ENCODE measurements at regions not wholly inside any gene's neighbourhood (a gene's known extent, or its start where the extent isn't known, plus 50 kb on each side); places are given as distances from the start of the nearest gene placed in this dataset.

DNA sequence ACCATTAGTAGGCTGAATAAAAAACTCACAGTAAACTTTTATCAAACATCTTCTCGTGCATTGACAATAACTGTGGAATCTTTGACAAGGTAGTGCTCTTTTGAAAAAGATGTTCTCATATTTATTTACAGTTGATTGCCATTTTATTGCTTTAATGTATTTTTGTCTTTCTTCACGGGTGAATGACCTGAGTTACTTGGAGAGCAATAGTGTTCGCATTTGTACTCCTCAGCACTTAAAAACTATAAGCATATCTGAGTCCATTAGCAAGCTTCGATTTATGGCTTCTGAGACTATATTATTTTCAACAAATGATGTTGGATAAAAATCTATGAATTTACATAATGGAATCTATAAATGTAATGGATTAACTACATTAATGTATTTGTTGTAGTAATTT lies 1012.3 kb downstream of the CDH9 start:
- DNase-seq: no peak
- no peak for TF ChIP-seq POLR2A (IDR thresholded peaks at IDR 0.05)
- TF ChIP-seq EP300 (IDR thresholded peaks at IDR 0.05; ENCODE audit: low read depth): no peak
- no peak for TF ChIP-seq POLR2AphosphoS5 (IDR thresholded peaks at IDR 0.05)
- TF ChIP-seq, protein P1, sequence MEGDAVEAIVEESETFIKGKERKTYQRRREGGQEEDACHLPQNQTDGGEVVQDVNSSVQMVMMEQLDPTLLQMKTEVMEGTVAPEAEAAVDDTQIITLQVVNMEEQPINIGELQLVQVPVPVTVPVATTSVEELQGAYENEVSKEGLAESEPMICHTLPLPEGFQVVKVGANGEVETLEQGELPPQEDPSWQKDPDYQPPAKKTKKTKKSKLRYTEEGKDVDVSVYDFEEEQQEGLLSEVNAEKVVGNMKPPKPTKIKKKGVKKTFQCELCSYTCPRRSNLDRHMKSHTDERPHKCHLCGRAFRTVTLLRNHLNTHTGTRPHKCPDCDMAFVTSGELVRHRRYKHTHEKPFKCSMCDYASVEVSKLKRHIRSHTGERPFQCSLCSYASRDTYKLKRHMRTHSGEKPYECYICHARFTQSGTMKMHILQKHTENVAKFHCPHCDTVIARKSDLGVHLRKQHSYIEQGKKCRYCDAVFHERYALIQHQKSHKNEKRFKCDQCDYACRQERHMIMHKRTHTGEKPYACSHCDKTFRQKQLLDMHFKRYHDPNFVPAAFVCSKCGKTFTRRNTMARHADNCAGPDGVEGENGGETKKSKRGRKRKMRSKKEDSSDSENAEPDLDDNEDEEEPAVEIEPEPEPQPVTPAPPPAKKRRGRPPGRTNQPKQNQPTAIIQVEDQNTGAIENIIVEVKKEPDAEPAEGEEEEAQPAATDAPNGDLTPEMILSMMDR (IDR thresholded peaks at IDR 0.05): no peak
- in situ Hi-C loops (cut with MboI; ENCODE audit: low pct_ligation_motif_present in 1 of 4, low pct_unique_long_range_greater_than_20kb in 1 of 4, low sequenced_read_pairs in 3 of 4) (no loop called here), intact Hi-C loops (cut with DNase I; ENCODE audit: low total_unique reads) (no loop called here)
- Histone ChIP-seq H3K27me3 (no peaks in the 10 kb centered on the region), H3K4me1 (no peaks in the 10 kb centered on the region), H3K36me3 (no peaks in the 10 kb centered on the region), H3K4me3 (no peak overlapping the region), H3K27ac (no peak overlapping the region), H3K9me3 (no peaks in the 10 kb centered on the region)
- WGBS, 2 donors (ENCODE audit: low coverage in 1 of 2): 55 to 66% methylated on average over 4 of the region's 4 CpGs

DNA sequence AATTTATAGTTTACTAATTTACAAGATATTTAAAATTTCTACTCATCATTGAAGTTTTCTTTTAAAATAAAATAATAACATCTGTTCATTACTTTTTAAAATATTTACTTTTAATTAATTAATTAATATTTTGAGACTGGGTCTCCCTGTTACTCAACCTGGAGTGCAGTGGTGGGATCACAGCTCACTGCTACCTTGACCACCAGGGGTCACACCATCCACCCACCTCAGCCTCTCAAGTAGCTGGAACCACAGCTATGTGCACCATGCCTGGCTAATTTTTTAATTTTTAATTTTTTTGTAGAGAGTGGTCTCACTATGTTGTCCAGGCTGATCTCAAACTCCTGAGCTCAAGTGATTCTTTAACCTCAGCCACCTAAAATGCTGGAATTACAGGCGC lies 1013.6 kb downstream of the CDH9 start:
- Histone ChIP-seq H3K27me3 (no peaks in the 10 kb centered on the region), H3K9me3 (no peaks in the 10 kb centered on the region), H3K4me3 (no peak overlapping the region), H3K4me1 (no peaks in the 10 kb centered on the region), H3K27ac (no peak overlapping the region), H3K36me3 (no peaks in the 10 kb centered on the region)
- in situ Hi-C loops (cut with MboI; ENCODE audit: low pct_ligation_motif_present in 1 of 4, low pct_unique_long_range_greater_than_20kb in 1 of 4, low sequenced_read_pairs in 3 of 4) (no loop called here), intact Hi-C loops (cut with DNase I; ENCODE audit: low total_unique reads) (no loop called here)
- no peak for DNase-seq
- 90 to 91% methylated on average over 1 of the region's 1 CpG for WGBS, 2 donors (ENCODE audit: low coverage in 1 of 2)
- TF ChIP-seq POLR2AphosphoS5 (IDR thresholded peaks at IDR 0.05): no peak

DNA sequence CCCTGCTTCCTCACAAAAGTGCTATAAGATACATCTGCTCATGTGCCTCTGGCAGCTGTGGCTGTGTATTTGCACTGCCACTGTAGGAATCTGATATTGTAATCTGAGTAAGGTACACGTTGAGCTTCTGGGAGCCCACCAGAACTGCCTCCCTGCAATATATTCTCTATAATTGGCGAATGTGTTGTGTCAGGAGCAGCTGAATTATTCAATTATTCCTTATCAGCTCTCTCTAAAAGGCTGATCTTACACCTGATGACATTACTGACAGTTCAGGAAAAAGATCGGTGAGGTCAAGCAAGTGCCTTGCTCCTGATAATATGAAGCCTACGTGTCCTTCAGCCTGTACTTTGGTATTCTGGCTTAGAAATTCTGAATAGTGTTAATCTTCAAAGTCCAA lies 1015.0 kb downstream of the CDH9 start:
- no peak overlapping the region for H3K27ac ChIP-seq
- no peaks in the 10 kb centered on the region for H3K36me3 ChIP-seq
- no peaks in the 10 kb centered on the region for H3K27me3 ChIP-seq
- WGBS, 2 donors (ENCODE audit: low coverage in 1 of 2): 61 to 71% methylated on average over 3 to 4 of the region's 4 CpGs
- H3K4me3 ChIP-seq: no peak overlapping the region
- intact Hi-C loops (cut with DNase I; ENCODE audit: low total_unique reads): no loop called here
- no peak for TF ChIP-seq POLR2A (IDR thresholded peaks at IDR 0.05)
- TF ChIP-seq POLR2AphosphoS5 (IDR thresholded peaks at IDR 0.05): no peak
- TF ChIP-seq, protein P1 (IDR thresholded peaks at IDR 0.05): no peak
- no peak for TF ChIP-seq EP300 (IDR thresholded peaks at IDR 0.05; ENCODE audit: low read depth)
- in situ Hi-C loops (cut with MboI; ENCODE audit: low pct_ligation_motif_present in 1 of 4, low pct_unique_long_range_greater_than_20kb in 1 of 4, low sequenced_read_pairs in 3 of 4): no loop called here
- H3K9me3 ChIP-seq: no peaks in the 10 kb centered on the region
- H3K4me1 ChIP-seq: no peaks in the 10 kb centered on the region
- no peak for DNase-seq

DNA sequence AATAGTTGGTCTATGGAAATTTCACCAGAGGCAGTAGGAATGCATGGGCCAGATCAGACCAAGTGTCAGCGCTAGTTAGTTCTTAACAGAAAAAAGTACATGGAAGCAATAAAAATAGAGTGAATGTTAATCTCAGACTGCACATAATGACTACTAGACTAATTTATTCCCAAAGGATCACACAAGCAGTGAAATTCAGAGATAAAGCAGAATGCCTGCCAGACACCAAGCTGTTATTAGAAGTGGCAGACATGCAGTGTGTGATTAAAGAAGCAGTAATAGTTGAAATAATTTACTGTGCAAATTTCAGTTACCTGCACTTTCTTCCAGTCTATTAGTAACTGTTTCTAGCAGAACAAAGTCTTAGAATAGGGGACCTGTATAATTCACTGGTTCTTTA lies 1024.2 kb downstream of the CDH9 start:
- Histone ChIP-seq H3K36me3 (no peaks in the 10 kb centered on the region), H3K4me1 (no peaks in the 10 kb centered on the region), H3K9me3 (peaks cover 3 to 4% of the 10 kb centered on the region in 2 donors), H3K27ac (no peak overlapping the region), H3K4me3 (no peak overlapping the region), H3K27me3 (no peaks in the 10 kb centered on the region)
- in situ Hi-C loops (cut with MboI; ENCODE audit: low pct_ligation_motif_present in 1 of 4, low pct_unique_long_range_greater_than_20kb in 1 of 4, low sequenced_read_pairs in 3 of 4) (no loop called here), intact Hi-C loops (cut with DNase I; ENCODE audit: low total_unique reads) (no loop called here)
- TF ChIP-seq EP300 (IDR thresholded peaks at IDR 0.05; ENCODE audit: low read depth) (no peak), POLR2A (IDR thresholded peaks at IDR 0.05) (no peak), POLR2AphosphoS5 (IDR thresholded peaks at IDR 0.05) (no peak)
- TF ChIP-seq, protein P1 (IDR thresholded peaks at IDR 0.05): no peak
- DNase-seq: no peak
- 71 to 88% methylated on average over 1 of the region's 1 CpG for WGBS, 2 donors (ENCODE audit: low coverage in 1 of 2)

DNA sequence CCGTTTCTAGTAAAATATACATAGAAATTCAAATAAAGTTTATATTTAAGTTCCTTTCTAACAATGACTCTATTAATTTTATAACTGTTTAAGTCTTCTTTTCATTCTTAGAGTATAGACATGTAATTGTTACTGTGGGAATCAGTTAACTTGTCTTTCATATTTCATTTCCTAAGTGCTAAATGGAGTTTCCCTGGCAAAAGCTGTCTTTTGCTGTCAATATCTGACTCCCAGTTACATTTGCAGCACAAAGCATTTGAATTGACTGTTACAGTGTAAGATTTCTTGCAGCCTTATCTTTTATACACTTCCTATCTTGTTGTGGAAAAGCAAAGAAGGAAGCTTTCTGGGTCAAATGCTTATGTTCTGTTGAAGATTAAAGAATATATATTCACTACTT lies 1026.3 kb downstream of the CDH9 start:
- intact Hi-C loops (cut with DNase I; ENCODE audit: low total_unique reads): no loop called here
- DNase-seq: no peak

More for the DNA sequence above, 1026.3 kb downstream of the CDH9 start:
- Histone ChIP-seq H3K36me3 (no peaks in the 10 kb centered on the region), H3K4me3 (no peak overlapping the region), H3K4me1 (no peaks in the 10 kb centered on the region), H3K27me3 (no peaks in the 10 kb centered on the region), H3K9me3 (peaks cover 0 to under 1% of the 10 kb centered on the region in 2 donors), H3K27ac (no peak overlapping the region)
- 50 to 58% methylated on average over 1 of the region's 1 CpG for WGBS, 2 donors (ENCODE audit: low coverage in 1 of 2)
- TF ChIP-seq, protein P1 (IDR thresholded peaks at IDR 0.05): no peak
- TF ChIP-seq EP300 (IDR thresholded peaks at IDR 0.05; ENCODE audit: low read depth) (no peak), POLR2A (IDR thresholded peaks at IDR 0.05) (no peak), POLR2AphosphoS5 (IDR thresholded peaks at IDR 0.05) (no peak)
- in situ Hi-C loops (cut with MboI; ENCODE audit: low pct_ligation_motif_present in 1 of 4, low pct_unique_long_range_greater_than_20kb in 1 of 4, low sequenced_read_pairs in 3 of 4): no loop called here
